Endothelial cell of umbilical vein (primary cell): ENCODE measurements at regions not wholly inside any gene's neighbourhood (a gene's known extent, or its start where the extent isn't known, plus 50 kb on each side); places are given as distances from the start of the nearest gene placed in this dataset.

Source experiments
- GATA2 ChIP-seq: IDR thresholded peaks from 2 replicates; pipeline ENCODE4 v1.7.0; 2011; ENCODE audit warnings: low read depth, mild to moderate bottlenecking, moderate library complexity, mixed read lengths, low read length; ENCODE audit not compliant: insufficient read length, insufficient read depth
- POLR2AphosphoS5 ChIP-seq: IDR thresholded peaks from 2 replicates; pipeline ENCODE4 v1.6.1; 2012; ENCODE audit warnings: low read depth, mild to moderate bottlenecking, control low read depth, low read length, moderate library complexity; ENCODE audit not compliant: insufficient read depth
- TF ChIP-seq, protein P1 (sequence below), 2 donors: IDR thresholded peaks; 1 replicate in 1 of 2; 2 replicates in 1 of 2; pipeline ENCODE4 v1.5.1; 2011; ENCODE audit warnings: low read length in 2 of 2, mild to moderate bottlenecking in 2 of 2, moderate library complexity in 2 of 2, control low read depth in 1 of 2, inconsistent platforms in 1 of 2, low read depth in 1 of 2; ENCODE audit not compliant: insufficient read depth in 1 of 2; ENCODE audit errors: extremely low read depth in 1 of 2
- TF ChIP-seq, protein P2 (sequence below): IDR thresholded peaks from 2 replicates; pipeline ENCODE4 v1.6.1; 2011; ENCODE audit not compliant: insufficient read depth, insufficient read length

DNA sequence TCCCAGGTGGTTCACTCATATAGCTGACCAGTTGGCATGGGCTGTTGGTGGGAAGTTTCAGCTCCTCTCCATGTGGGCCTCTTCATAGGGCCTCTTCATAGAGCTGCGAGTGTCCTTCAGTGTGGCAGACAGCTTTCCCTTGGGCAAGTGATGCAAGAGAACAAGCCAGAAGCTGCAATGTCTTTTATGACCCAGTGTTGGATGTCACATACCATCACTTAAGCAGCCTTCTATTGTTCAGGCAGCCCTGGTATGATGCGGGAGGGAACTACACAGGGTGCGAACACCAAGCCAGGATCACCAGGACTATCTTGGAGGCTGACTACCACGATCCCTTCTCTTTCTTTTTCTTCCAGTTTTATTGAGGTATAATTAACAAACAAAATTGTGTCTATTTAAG lies 126.5 kb upstream of the ITGA6 start:
- TF ChIP-seq, protein P1, sequence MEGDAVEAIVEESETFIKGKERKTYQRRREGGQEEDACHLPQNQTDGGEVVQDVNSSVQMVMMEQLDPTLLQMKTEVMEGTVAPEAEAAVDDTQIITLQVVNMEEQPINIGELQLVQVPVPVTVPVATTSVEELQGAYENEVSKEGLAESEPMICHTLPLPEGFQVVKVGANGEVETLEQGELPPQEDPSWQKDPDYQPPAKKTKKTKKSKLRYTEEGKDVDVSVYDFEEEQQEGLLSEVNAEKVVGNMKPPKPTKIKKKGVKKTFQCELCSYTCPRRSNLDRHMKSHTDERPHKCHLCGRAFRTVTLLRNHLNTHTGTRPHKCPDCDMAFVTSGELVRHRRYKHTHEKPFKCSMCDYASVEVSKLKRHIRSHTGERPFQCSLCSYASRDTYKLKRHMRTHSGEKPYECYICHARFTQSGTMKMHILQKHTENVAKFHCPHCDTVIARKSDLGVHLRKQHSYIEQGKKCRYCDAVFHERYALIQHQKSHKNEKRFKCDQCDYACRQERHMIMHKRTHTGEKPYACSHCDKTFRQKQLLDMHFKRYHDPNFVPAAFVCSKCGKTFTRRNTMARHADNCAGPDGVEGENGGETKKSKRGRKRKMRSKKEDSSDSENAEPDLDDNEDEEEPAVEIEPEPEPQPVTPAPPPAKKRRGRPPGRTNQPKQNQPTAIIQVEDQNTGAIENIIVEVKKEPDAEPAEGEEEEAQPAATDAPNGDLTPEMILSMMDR (IDR thresholded peaks at IDR 0.05; ENCODE audit: extremely low read depth in 1 of 2, insufficient read depth in 1 of 2, low read depth in 1 of 2, low read length in 2 of 2), result no peak
- no peak for TF ChIP-seq GATA2
- TF ChIP-seq POLR2AphosphoS5, result no peak
- TF ChIP-seq, protein P2, sequence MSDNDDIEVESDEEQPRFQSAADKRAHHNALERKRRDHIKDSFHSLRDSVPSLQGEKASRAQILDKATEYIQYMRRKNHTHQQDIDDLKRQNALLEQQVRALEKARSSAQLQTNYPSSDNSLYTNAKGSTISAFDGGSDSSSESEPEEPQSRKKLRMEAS, result no peak
